RWPE2 (cell line): ENCODE measurements at regions not wholly inside any gene's neighbourhood (a gene's known extent, or its start where the extent isn't known, plus 50 kb on each side); places are given as distances from the start of the nearest gene placed in this dataset.
A peak's percentile ranks its signal among the peaks of the same experiment; 100 is the strongest.
"Not testable (repeated sequence)": the region's sequence is repeated elsewhere in the genome, so short reads cannot be mapped to it uniquely, and the experiment has no call there.

Experiments
- ATAC-seq: fragments of 200-7000 bp; cut with Tn5 transposase; 3 replicates; pipeline ENCODE4 v1.9.1; 2021; ENCODE audit warnings: low read depth
- DNase-seq: peaks from one replicate; pipeline ENCODE4 v3.0.0-alpha.2; 2020; ENCODE audit warnings: low spot score
- H3K27ac ChIP-seq: fragments of 450-650 bp; 2 replicates; pipeline ENCODE4 v1.5.1; 2017; ENCODE audit warnings: mild to moderate bottlenecking; ENCODE audit not compliant: poor library complexity, severe bottlenecking
- H3K27me3 ChIP-seq: fragments of 250-450 bp; sonication (Bioruptor Pico); 2 replicates; pipeline ENCODE4 v1.5.1; 2021; ENCODE audit warnings: mild to moderate bottlenecking, moderate library complexity; ENCODE audit not compliant: insufficient read depth, poor library complexity, severe bottlenecking
- H3K36me3 ChIP-seq: fragments of 250-450 bp; sonication (Bioruptor Pico); 2 replicates; pipeline ENCODE4 v1.5.1; 2020; ENCODE audit warnings: low read depth, mild to moderate bottlenecking, moderate library complexity
- H3K4me1 ChIP-seq: fragments of 250-450 bp; sonication (Bioruptor Pico); 2 replicates; pipeline ENCODE4 v1.5.1; 2021; ENCODE audit warnings: mild to moderate bottlenecking, moderate library complexity; ENCODE audit not compliant: insufficient read depth, poor library complexity, severe bottlenecking
- H3K4me3 ChIP-seq: fragments of 250-450 bp; sonication (Bioruptor Pico); 2 replicates; pipeline ENCODE4 v1.5.1; 2021; ENCODE audit warnings: mild to moderate bottlenecking, moderate library complexity; ENCODE audit not compliant: severe bottlenecking
- H3K9me3 ChIP-seq: fragments of 250-450 bp; sonication (Bioruptor Pico); 2 replicates; pipeline ENCODE4 v1.5.1; 2021; ENCODE audit warnings: mild to moderate bottlenecking, moderate library complexity; ENCODE audit not compliant: severe bottlenecking

- H3K36me3 ChIP-seq, H3K4me1 ChIP-seq, H3K27ac ChIP-seq, H3K4me3 ChIP-seq, H3K9me3 ChIP-seq, ATAC-seq, H3K27me3 ChIP-seq, DNase-seq: not testable (repeated sequence)
Observed at GRCh38 chr15:21174761-21175160, 265.5 kb downstream of the POTEB3 start.

- H3K4me3 ChIP-seq, H3K36me3 ChIP-seq, H3K27me3 ChIP-seq, H3K4me1 ChIP-seq, H3K9me3 ChIP-seq, ATAC-seq, H3K27ac ChIP-seq, DNase-seq: not testable (repeated sequence)
Observed at GRCh38 chr15:21151203-21151966, 285.3 kb upstream of the POTEB2 start.

- not testable (repeated sequence) for ATAC-seq
Observed at GRCh38 chr15:21148136-21148535, 282.0 kb upstream of the POTEB2 start.

GRCh38 chr15:21133893-21134292 lies 267.8 kb upstream of the POTEB2 start:
- not testable (repeated sequence) for H3K36me3 ChIP-seq, H3K27ac ChIP-seq, DNase-seq, H3K4me1 ChIP-seq, ATAC-seq, H3K4me3 ChIP-seq, H3K27me3 ChIP-seq, H3K9me3 ChIP-seq

More at GRCh38 chr15:21148136-21148535, 282.0 kb upstream of the POTEB2 start:
- DNase-seq, H3K27ac ChIP-seq, H3K27me3 ChIP-seq, H3K4me1 ChIP-seq, H3K36me3 ChIP-seq, H3K9me3 ChIP-seq, H3K4me3 ChIP-seq: not testable (repeated sequence)

DNA sequence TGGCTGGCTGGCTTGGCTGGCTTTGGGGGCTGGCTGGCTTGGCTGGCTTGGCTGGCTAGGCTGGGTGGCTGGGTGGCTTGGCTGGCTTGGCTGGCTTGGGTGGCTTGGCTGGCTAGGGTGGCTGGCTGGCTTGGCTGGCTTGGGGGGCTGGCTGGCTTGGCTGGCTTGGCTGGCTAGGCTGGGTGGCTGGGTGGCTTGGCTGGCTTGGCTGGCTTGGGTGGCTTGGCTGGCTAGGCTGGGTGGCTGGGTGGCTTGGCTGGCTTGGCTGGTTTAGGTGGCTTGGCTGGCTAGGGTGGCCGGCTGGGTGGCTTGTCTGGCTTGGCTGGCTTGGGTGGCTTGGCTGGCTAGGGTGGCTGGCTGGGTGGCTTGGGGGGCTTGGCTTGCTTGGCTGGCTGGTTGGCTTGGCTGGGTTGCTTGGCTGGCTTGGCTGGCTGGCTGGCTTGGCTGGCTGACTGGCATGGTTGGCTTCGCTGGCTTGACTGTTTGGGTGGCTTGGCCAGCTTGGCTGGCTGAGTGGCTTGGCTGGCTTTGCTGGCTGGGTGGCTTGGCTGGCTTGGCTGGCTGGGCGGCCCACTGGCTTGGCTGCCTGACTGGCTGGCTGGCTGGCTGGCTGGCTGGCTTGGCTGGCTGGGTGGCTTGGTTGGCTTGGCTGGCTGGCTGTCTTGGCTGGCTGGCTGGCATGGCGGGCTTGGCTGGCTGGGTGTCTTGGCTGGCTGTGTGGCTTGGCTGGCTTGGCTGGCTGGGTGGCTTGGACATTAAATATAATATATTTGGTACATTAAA lies 246.3 kb upstream of the POTEB2 start:
- DNase-seq = peak; percentile 61
- not testable (repeated sequence) for H3K4me1 ChIP-seq, H3K27me3 ChIP-seq, H3K4me3 ChIP-seq, H3K9me3 ChIP-seq, H3K27ac ChIP-seq, H3K36me3 ChIP-seq, ATAC-seq

GRCh38 chr15:21111861-21112260 lies 245.7 kb upstream of the POTEB2 start:
- H3K4me1 ChIP-seq, H3K4me3 ChIP-seq, H3K9me3 ChIP-seq, ATAC-seq, H3K36me3 ChIP-seq, H3K27me3 ChIP-seq, H3K27ac ChIP-seq: not testable (repeated sequence)
- peak; percentile 89 for DNase-seq

- not testable (repeated sequence) for ATAC-seq, DNase-seq
Observed at GRCh38 chr15:21111172-21111571, 245.1 kb upstream of the POTEB2 start.

DNA sequence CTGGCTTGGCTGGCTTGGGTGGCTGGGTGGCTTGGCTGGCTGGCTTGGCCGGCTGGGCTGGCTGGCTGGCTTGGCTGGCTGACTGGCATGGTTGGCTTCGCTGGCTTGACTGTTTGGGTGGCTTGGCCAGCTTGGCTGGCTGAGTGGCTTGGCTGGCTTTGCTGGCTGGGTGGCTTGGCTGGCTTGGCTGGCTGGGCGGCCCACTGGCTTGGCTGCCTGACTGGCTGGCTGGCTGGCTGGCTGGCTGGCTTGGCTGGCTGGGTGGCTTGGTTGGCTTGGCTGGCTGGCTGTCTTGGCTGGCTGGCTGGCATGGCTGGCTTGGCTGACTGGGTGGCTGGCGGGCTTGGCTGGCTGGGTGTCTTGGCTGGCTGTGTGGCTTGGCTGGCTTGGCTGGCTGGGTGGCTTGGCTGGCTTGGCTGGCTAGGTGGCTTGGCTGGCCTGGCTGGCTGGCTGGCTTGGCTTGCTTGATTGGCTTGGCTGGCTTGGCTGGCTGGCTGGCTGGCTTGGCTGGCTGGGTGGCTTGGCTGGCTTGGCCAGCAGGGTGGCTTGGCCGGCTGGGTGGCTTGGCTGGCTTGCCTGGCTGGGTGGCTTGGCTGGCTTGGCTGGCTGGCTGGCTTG lies 244.2 kb upstream of the POTEB2 start:
- not testable (repeated sequence) for H3K36me3 ChIP-seq, H3K9me3 ChIP-seq, H3K4me3 ChIP-seq, H3K27ac ChIP-seq, H3K27me3 ChIP-seq, H3K4me1 ChIP-seq
- ATAC-seq = peak; percentile 27; the same call in 1 of the 3 replicates
- DNase-seq = peak; percentile 87

More at GRCh38 chr15:21111172-21111571, 245.1 kb upstream of the POTEB2 start:
- not testable (repeated sequence) for H3K27me3 ChIP-seq, H3K36me3 ChIP-seq, H3K4me1 ChIP-seq, H3K9me3 ChIP-seq, H3K4me3 ChIP-seq, H3K27ac ChIP-seq

DNA sequence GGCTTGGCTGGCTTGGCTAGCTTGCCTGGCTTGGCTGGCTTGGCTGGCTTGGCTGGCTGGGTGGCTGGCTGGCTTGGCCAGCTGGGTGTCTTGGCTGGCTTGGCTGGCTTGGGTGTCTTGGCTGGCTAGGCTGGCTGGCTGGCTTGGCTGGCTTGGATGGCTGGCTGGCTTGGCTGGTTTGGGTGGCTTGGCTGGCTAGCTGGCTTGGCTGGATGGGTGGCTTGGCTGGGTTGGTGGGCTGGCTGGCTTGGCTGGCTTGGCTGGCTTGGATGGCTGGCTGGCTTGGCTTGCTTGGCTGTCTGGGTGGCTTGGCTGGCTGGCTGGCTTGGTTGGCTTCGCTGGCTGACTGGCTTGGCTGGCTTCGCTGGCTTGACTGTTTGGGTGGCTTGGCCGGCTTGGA lies 242.3 kb upstream of the POTEB2 start:
- not testable (repeated sequence) for ATAC-seq, H3K36me3 ChIP-seq, H3K27me3 ChIP-seq, H3K4me3 ChIP-seq, H3K27ac ChIP-seq, DNase-seq, H3K4me1 ChIP-seq, H3K9me3 ChIP-seq

GRCh38 chr15:21107399-21108381 lies 241.6 kb upstream of the POTEB2 start:
- not testable (repeated sequence) for DNase-seq, H3K9me3 ChIP-seq, H3K4me1 ChIP-seq, ATAC-seq, H3K36me3 ChIP-seq, H3K27ac ChIP-seq, H3K27me3 ChIP-seq, H3K4me3 ChIP-seq
